ENCODE measurements at regions not wholly inside any gene's neighbourhood (a gene's known extent, or its start where the extent isn't known, plus 50 kb on each side); places are given as distances from the start of the nearest gene placed in this dataset.

- no peak overlapping the region for H3K4me3 ChIP-seq (ENCODE audit: low read depth, low read length)
- no peak for TF ChIP-seq CTCF (IDR thresholded peaks at IDR 0.05; ENCODE audit: borderline replicate concordance, insufficient read depth, low read depth, low read length)
Measured at GRCh38 chr1:95332754-95333153, 98.7 kb downstream of the RWDD3 start.

GRCh38 chr1:95339377-95339776 lies 105.4 kb downstream of the RWDD3 start:
- no peak for TF ChIP-seq CTCF (IDR thresholded peaks at IDR 0.05; ENCODE audit: borderline replicate concordance, insufficient read depth, low read depth, low read length)
- H3K4me3 ChIP-seq (ENCODE audit: low read depth, low read length): no peak overlapping the region

- TF ChIP-seq CTCF (IDR thresholded peaks at IDR 0.05; ENCODE audit: borderline replicate concordance, insufficient read depth, low read depth, low read length): no peak
Measured at GRCh38 chr1:95340061-95340460, 106.1 kb downstream of the RWDD3 start.

GRCh38 chr1:95352767-95353166 lies 118.8 kb downstream of the RWDD3 start:
- TF ChIP-seq CTCF (IDR thresholded peaks at IDR 0.05; ENCODE audit: borderline replicate concordance, insufficient read depth, low read depth, low read length): no peak

More at GRCh38 chr1:95340061-95340460, 106.1 kb downstream of the RWDD3 start:
- H3K4me3 ChIP-seq (ENCODE audit: low read depth, low read length): no peak overlapping the region

GRCh38 chr1:95353194-95353593 lies 119.2 kb downstream of the RWDD3 start:
- no peak for TF ChIP-seq CTCF (IDR thresholded peaks at IDR 0.05; ENCODE audit: borderline replicate concordance, insufficient read depth, low read depth, low read length)

More at GRCh38 chr1:95352767-95353166, 118.8 kb downstream of the RWDD3 start:
- H3K4me3 ChIP-seq (ENCODE audit: low read depth, low read length): no peak overlapping the region

GRCh38 chr1:95364546-95364945 lies 130.5 kb downstream of the RWDD3 start:
- H3K4me3 ChIP-seq (ENCODE audit: low read depth, low read length): no peak overlapping the region
- TF ChIP-seq CTCF (IDR thresholded peaks at IDR 0.05; ENCODE audit: borderline replicate concordance, insufficient read depth, low read depth, low read length): no peak

More at GRCh38 chr1:95353194-95353593, 119.2 kb downstream of the RWDD3 start:
- no peak overlapping the region for H3K4me3 ChIP-seq (ENCODE audit: low read depth, low read length)

GRCh38 chr1:95366498-95366897 lies 132.5 kb downstream of the RWDD3 start:
- no peak for TF ChIP-seq CTCF (IDR thresholded peaks at IDR 0.05; ENCODE audit: borderline replicate concordance, insufficient read depth, low read depth, low read length)

More at GRCh38 chr1:95366498-95366897, 132.5 kb downstream of the RWDD3 start:
- no peak overlapping the region for H3K4me3 ChIP-seq (ENCODE audit: low read depth, low read length)
